Loucy (cell line): ENCODE measurements at regions not wholly inside any gene's neighbourhood (a gene's known extent, or its start where the extent isn't known, plus 50 kb on each side); places are given as distances from the start of the nearest gene placed in this dataset.

Experiments used
- CTCF ChIP-seq: fragments of 200-600 bp; sonication (generic); conservative IDR thresholded peaks from 2 replicates; pipeline ENCODE4 v1.5.1; 2014; ENCODE audit warnings: mild to moderate bottlenecking, antibody characterized with exemption, low read length
- EZH2phosphoT487 ChIP-seq: fragments of 200-600 bp; IDR thresholded peaks from 2 replicates; pipeline ENCODE4 v1.6.1; 2018; ENCODE audit warnings: antibody characterized with exemption, mild to moderate bottlenecking, moderate library complexity, borderline replicate concordance

DNA sequence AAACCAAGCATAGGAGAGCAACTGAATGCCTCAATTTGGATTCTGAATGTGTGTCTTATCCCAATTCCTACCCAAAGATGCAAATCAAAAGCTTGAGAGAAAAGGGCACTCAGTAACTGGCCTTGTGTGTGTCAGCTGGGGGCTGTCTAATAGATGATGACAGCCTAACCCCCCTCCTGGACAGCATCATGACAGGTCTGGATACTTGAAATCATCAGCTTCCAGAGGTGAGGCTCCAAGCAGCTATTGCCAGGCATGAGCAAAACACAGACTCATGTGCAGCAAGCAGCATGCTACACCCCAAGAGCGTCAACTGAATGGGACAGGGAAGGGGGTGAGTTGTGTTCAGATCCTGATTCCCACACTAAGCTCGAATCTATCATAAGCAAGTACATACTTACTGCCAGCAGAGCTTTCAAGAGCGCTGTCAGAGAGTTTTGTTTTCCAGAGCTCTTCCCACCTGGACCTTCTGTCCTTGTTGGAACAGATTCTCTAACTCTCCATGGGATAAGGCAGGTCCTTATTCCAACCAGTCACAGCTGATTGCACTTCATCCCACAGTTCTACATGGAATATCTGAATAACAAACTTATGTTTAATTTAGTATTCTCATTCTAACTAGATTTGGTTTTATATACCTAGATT is 467.5 kb downstream of the DTWD2 start:
- TF ChIP-seq CTCF (no peak), EZH2phosphoT487 (no peak)
